ENCODE measurements at regions not wholly inside any gene's neighbourhood (a gene's known extent, or its start where the extent isn't known, plus 50 kb on each side); places are given as distances from the start of the nearest gene placed in this dataset.
"Not testable (repeated sequence)": the region's sequence is repeated elsewhere in the genome, so short reads cannot be mapped to it uniquely, and the experiment has no call there.

DNA sequence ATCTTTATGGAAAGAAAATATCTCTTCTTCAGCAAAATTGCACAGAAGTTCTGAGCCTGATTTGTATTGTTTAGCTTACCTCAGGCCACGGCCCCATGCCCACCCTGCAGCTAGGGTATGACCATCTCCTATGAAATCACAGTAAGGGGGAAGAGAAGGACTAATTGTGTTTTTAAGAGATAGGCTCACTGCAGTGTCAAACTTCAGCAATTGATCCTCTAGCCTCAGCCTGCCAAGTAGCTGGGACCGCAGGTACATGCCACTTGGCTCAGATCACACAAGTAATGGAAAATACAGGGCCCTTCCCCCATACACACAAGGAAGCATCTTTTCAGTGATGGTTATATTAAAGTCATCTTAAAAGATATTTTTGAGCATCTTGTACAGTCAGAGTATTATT lies 60.0 kb downstream of the DMAC1 start:
- H3K9me3 ChIP-seq (ENCODE audit: control insufficient read depth, insufficient read depth, low read depth, low read length), result no peaks in the 10 kb centered on the region
- H3K27me3 ChIP-seq (ENCODE audit: control insufficient read depth, insufficient read depth, low read length), result no peaks in the 10 kb centered on the region
- no peak overlapping the region for H3K4me3 ChIP-seq (ENCODE audit: low read depth, low read length)
- H3K4me1 ChIP-seq (ENCODE audit: control insufficient read depth, insufficient read depth, low read length), result no peaks in the 10 kb centered on the region
- no peak overlapping the region for H3K9ac ChIP-seq (ENCODE audit: low read length)
- no peak overlapping the region for H3K27ac ChIP-seq (ENCODE audit: low read depth, low read length)
- H3K36me3 ChIP-seq (ENCODE audit: control insufficient read depth, insufficient read depth, low read length), result no peaks in the 10 kb centered on the region

DNA sequence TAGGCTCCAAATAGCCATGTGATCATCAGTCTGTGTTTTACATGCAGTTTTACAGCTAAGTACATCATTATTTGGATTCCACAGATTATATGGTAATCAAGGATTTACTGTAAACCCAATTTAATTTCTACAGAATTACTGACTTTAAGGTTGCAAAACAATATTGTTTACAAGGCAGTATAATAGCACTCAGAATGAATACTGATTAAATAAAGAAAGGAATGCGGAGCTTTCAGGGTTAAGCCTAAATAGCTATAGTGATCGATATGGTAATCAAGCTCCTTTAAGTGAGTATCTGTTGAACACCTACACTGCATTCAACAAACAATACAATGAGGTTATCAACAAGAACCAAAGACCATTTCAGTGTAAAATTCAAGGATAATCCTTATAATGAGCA lies 64.3 kb downstream of the DMAC1 start:
- Histone ChIP-seq H3K27me3 (ENCODE audit: control insufficient read depth, insufficient read depth, low read length) (no peaks in the 10 kb centered on the region), H3K27ac (ENCODE audit: low read depth, low read length) (no peak overlapping the region), H3K4me3 (ENCODE audit: low read depth, low read length) (no peak overlapping the region), H3K36me3 (ENCODE audit: control insufficient read depth, insufficient read depth, low read length) (no peaks in the 10 kb centered on the region), H3K9ac (ENCODE audit: low read length) (no peak overlapping the region), H3K4me1 (ENCODE audit: control insufficient read depth, insufficient read depth, low read length) (no peaks in the 10 kb centered on the region), H3K9me3 (ENCODE audit: control insufficient read depth, insufficient read depth, low read depth, low read length) (no peaks in the 10 kb centered on the region)

DNA sequence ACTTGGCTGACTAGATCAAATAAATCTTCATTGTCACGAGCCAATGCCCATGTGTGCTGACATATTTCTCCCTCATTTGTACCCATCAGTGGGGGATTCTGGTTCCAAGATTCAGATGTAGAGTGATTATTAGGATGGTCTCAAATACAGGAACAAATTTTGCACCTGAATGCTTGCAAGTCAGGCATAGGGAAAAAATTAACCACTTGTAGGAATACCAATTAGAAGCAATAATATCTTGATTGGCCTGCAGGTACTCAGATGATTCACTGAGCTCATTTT lies 69.5 kb downstream of the DMAC1 start:
- no peaks in the 10 kb centered on the region for H3K36me3 ChIP-seq (ENCODE audit: control insufficient read depth, insufficient read depth, low read length)
- H3K27ac ChIP-seq (ENCODE audit: low read depth, low read length), result no peak overlapping the region
- no peak overlapping the region for H3K9ac ChIP-seq (ENCODE audit: low read length)
- no peaks in the 10 kb centered on the region for H3K4me1 ChIP-seq (ENCODE audit: control insufficient read depth, insufficient read depth, low read length)
- H3K27me3 ChIP-seq (ENCODE audit: control insufficient read depth, insufficient read depth, low read length), result no peaks in the 10 kb centered on the region
- H3K9me3 ChIP-seq (ENCODE audit: control insufficient read depth, insufficient read depth, low read depth, low read length), result no peaks in the 10 kb centered on the region
- no peak overlapping the region for H3K4me3 ChIP-seq (ENCODE audit: low read depth, low read length)

DNA sequence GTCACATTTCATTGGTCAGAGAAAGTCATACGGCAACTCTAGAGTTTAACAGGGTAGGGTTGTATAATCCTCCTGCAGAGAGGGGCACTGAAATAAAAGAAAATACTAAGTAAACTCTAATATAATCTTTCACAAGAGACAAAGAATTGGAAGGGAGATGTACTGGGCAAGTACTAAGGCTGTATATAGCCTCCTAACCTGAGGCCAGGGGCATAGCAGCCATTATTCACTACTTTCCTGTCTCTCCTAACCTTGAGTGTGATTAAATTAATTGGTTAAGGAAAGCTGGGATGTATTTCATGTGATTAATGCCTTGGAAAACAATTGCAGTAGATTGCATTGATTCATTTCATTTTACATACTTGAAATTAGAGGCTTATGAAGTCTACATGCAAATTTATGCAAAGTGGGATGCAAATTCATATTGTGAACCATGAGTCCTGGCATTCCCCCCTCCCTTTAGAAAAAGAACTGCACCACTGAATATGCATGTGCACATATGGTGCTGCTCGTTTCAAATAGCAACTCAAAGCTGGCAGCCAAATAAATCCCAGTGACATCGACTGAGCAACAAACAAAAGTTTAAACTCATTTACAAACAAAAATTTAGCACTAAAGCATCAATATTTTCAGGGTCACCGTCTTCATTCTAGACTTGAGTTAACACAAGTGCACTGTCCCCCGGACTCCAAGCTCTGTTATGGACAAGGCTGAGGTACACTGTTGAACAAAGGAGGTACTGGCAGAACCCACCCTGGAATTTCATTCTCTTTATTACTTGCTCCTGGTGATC lies 70.0 kb downstream of the DMAC1 start:
- Histone ChIP-seq H3K27ac (ENCODE audit: low read depth, low read length) (no peak overlapping the region), H3K4me1 (ENCODE audit: control insufficient read depth, insufficient read depth, low read length) (no peaks in the 10 kb centered on the region), H3K27me3 (ENCODE audit: control insufficient read depth, insufficient read depth, low read length) (no peaks in the 10 kb centered on the region), H3K36me3 (ENCODE audit: control insufficient read depth, insufficient read depth, low read length) (no peaks in the 10 kb centered on the region), H3K4me3 (ENCODE audit: low read depth, low read length) (no peak overlapping the region), H3K9ac (ENCODE audit: low read length) (no peak overlapping the region), H3K9me3 (ENCODE audit: control insufficient read depth, insufficient read depth, low read depth, low read length) (no peaks in the 10 kb centered on the region)

DNA sequence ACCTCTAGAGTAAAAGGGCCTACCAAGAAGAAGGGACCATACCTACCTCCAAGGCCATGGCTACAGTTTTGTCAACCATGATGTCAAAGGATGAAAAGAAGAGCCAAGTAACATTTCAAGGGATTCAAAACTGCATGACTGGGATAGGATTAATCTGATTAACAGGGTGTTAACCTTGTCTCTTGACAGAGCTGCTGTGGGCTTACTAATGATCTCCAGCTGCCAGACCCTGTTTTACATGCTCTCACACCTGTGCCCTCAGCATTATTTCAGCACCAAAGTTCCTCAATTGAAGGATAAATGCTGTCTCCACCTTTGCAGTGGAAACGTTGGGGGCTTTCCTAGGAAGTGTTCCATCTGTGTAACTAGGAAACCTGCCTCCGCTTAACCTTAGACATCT lies 78.3 kb downstream of the DMAC1 start:
- H3K4me1 ChIP-seq (ENCODE audit: control insufficient read depth, insufficient read depth, low read length), result no peaks in the 10 kb centered on the region
- H3K36me3 ChIP-seq (ENCODE audit: control insufficient read depth, insufficient read depth, low read length), result no peaks in the 10 kb centered on the region
- H3K27ac ChIP-seq (ENCODE audit: low read depth, low read length), result no peak overlapping the region
- H3K4me3 ChIP-seq (ENCODE audit: low read depth, low read length), result no peak overlapping the region
- no peaks in the 10 kb centered on the region for H3K27me3 ChIP-seq (ENCODE audit: control insufficient read depth, insufficient read depth, low read length)
- no peak overlapping the region for H3K9ac ChIP-seq (ENCODE audit: low read length)
- H3K9me3 ChIP-seq (ENCODE audit: control insufficient read depth, insufficient read depth, low read depth, low read length), result no peaks in the 10 kb centered on the region

DNA sequence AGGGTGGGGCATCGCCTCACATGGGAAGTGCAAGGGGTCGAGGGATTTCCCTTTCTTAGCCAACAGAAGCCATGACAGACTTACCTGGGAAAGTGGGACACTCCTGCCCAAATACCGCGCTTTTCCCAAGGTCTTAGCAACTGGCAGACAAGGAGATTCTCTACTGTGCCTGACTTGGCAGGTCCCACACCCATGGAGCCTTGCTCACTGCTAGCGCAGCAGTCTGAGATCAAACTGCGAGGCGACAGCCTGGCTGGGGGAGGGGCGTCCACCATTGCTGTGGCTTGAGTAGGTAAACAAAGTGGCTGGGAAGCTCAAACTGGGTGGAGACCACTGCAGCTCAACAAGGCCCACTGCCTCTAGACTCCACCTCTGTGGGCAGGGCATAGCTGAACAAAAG lies 86.5 kb downstream of the DMAC1 start:
- not testable (repeated sequence) for H3K4me3 ChIP-seq (ENCODE audit: low read depth, low read length); H3K9me3 ChIP-seq (ENCODE audit: control insufficient read depth, insufficient read depth, low read depth, low read length); H3K9ac ChIP-seq (ENCODE audit: low read length); H3K27me3 ChIP-seq (ENCODE audit: control insufficient read depth, insufficient read depth, low read length); H3K4me1 ChIP-seq (ENCODE audit: control insufficient read depth, insufficient read depth, low read length); H3K27ac ChIP-seq (ENCODE audit: low read depth, low read length); H3K36me3 ChIP-seq (ENCODE audit: control insufficient read depth, insufficient read depth, low read length)

DNA sequence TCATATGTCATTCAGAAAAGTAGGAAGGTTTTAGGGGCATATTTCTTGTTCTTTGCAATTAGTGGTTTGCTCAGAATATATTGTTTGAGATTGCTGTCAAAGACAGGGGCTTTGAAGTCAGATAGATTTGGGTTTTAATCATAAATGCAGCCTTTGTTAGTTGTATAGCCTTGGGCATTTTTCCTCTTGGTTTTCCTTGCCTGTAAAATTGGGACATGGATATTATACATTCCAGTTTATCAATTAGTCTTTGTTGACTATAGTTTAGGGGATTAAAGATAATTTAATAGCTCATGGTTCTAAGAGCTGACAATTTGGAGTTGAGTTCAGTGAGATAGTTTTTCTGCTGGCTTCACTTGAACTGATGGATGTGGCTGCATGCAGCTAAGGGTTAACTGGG lies 88.9 kb downstream of the DMAC1 start:
- Histone ChIP-seq H3K4me1 (ENCODE audit: control insufficient read depth, insufficient read depth, low read length) (no peaks in the 10 kb centered on the region), H3K4me3 (ENCODE audit: low read depth, low read length) (no peak overlapping the region), H3K27me3 (ENCODE audit: control insufficient read depth, insufficient read depth, low read length) (no peaks in the 10 kb centered on the region), H3K9me3 (ENCODE audit: control insufficient read depth, insufficient read depth, low read depth, low read length) (no peaks in the 10 kb centered on the region), H3K9ac (ENCODE audit: low read length) (no peak overlapping the region), H3K36me3 (ENCODE audit: control insufficient read depth, insufficient read depth, low read length) (no peaks in the 10 kb centered on the region), H3K27ac (ENCODE audit: low read depth, low read length) (no peak overlapping the region)

DNA sequence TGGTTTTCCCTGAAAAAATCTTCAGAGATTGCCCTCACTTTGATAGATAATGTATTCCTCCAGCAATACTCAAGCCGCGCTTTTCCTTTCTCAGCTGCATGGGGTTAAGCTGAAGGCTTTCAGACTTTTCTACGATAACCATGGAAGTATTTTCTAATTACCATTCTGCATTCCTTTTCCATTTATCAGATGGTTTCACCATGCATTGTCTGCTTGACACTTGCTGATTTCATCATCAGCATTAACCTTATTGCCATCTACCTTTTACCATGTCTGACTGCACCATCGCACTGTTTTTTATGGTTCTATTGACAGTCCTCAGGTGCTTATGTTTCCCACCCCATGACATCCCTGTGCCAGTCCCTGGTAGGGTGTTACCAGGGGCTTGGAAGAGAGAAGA lies 91.6 kb downstream of the DMAC1 start:
- Histone ChIP-seq H3K4me1 (ENCODE audit: control insufficient read depth, insufficient read depth, low read length) (no peaks in the 10 kb centered on the region), H3K9ac (ENCODE audit: low read length) (no peak overlapping the region), H3K9me3 (ENCODE audit: control insufficient read depth, insufficient read depth, low read depth, low read length) (no peaks in the 10 kb centered on the region), H3K27me3 (ENCODE audit: control insufficient read depth, insufficient read depth, low read length) (no peaks in the 10 kb centered on the region), H3K27ac (ENCODE audit: low read depth, low read length) (no peak overlapping the region), H3K36me3 (ENCODE audit: control insufficient read depth, insufficient read depth, low read length) (no peaks in the 10 kb centered on the region), H3K4me3 (ENCODE audit: low read depth, low read length) (no peak overlapping the region)

DNA sequence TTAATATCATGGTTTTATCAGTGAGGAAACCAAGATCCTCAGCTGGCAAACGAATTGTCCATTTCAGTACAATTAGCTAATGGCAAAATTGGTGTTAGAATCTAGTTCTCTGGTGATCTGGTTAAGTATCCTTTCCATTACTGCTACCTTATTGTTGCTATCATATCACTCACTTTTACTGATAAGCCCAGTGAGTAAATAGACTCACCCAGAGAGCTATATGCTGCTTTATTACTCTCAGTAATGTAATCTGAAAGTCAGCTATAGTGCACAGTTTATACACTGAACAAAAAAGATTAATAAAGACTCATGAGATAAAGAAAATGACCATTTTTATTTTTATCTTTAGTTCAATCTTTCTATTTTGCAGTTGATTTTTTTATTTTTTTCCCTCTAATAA lies 95.0 kb downstream of the DMAC1 start:
- Histone ChIP-seq H3K36me3 (ENCODE audit: control insufficient read depth, insufficient read depth, low read length) (no peaks in the 10 kb centered on the region), H3K27ac (ENCODE audit: low read depth, low read length) (no peak overlapping the region), H3K27me3 (ENCODE audit: control insufficient read depth, insufficient read depth, low read length) (no peaks in the 10 kb centered on the region), H3K4me1 (ENCODE audit: control insufficient read depth, insufficient read depth, low read length) (no peaks in the 10 kb centered on the region), H3K4me3 (ENCODE audit: low read depth, low read length) (no peak overlapping the region), H3K9ac (ENCODE audit: low read length) (no peak overlapping the region), H3K9me3 (ENCODE audit: control insufficient read depth, insufficient read depth, low read depth, low read length) (no peaks in the 10 kb centered on the region)

DNA sequence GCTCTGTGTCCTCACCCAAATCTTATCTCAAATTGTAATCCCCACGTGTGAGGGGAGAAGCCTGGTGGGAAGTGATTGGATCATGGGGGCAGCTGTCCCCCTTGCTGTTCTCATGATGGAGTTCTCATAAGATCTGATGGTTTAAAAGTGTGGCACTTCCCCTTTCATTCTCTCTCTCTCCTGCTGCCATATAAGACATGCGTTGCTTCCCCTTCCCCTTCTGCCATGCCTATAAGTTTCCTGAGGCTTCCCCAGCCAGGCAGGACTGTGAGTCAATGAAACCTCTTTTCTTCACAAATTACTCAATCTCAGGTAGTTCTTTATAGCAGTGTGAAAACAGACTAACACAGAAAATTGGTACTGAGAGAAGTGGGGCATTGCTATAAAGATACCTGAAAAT lies 107.7 kb downstream of the DMAC1 start:
- Histone ChIP-seq H3K36me3 (ENCODE audit: control insufficient read depth, insufficient read depth, low read length) (no peaks in the 10 kb centered on the region), H3K4me1 (ENCODE audit: control insufficient read depth, insufficient read depth, low read length) (no peaks in the 10 kb centered on the region; the same call in 1 of the 2 replicates), H3K27ac (ENCODE audit: low read depth, low read length) (no peak overlapping the region)

DNA sequence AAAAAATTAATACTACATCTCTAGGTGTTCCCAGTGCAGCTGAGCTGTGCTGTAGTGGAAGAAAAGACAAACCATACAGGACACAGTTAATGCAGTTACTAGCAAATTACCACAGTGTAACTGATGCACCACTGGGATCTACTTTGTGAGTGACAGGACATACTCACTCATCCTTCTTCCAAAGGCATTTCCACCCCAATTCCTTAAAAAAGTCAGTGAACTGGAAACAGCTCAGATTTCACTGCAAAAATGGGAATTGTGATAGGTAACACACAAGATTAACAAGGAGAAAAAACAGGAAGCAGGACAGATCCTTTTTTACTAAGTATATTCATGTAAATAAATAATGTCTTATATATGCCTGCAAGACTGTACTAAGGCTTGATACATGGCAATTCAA lies 109.6 kb downstream of the DMAC1 start:
- Histone ChIP-seq H3K36me3 (ENCODE audit: control insufficient read depth, insufficient read depth, low read length) (no peaks in the 10 kb centered on the region), H3K27me3 (ENCODE audit: control insufficient read depth, insufficient read depth, low read length) (no peaks in the 10 kb centered on the region), H3K4me3 (ENCODE audit: low read depth, low read length) (no peak overlapping the region), H3K4me1 (ENCODE audit: control insufficient read depth, insufficient read depth, low read length) (no peaks in the 10 kb centered on the region; the same call in 1 of the 2 replicates), H3K9ac (ENCODE audit: low read length) (no peak overlapping the region), H3K27ac (ENCODE audit: low read depth, low read length) (no peak overlapping the region), H3K9me3 (ENCODE audit: control insufficient read depth, insufficient read depth, low read depth, low read length) (no peaks in the 10 kb centered on the region)

More for the DNA sequence above, 107.7 kb downstream of the DMAC1 start:
- Histone ChIP-seq H3K9ac (ENCODE audit: low read length) (no peak overlapping the region), H3K27me3 (ENCODE audit: control insufficient read depth, insufficient read depth, low read length) (no peaks in the 10 kb centered on the region), H3K4me3 (ENCODE audit: low read depth, low read length) (no peak overlapping the region), H3K9me3 (ENCODE audit: control insufficient read depth, insufficient read depth, low read depth, low read length) (no peaks in the 10 kb centered on the region)

DNA sequence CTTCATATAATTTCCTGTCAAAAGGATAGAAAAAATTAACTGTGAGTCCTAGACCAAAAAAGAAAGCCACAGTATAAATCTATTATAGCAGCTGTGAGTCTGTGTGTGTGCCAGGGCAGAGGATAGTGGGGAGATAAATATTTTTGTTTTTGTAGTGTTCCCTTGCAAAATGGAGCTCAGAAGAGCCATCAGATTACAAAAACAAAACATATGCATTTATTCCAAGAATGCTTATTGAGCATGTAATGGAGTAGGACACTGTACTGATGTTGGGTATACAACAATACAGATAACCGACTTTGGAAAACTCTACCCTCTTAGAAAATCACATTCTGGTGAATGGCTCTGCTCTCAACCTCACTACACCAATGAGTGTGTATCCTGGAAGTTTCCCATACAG lies 111.0 kb downstream of the DMAC1 start:
- H3K27ac ChIP-seq (ENCODE audit: low read depth, low read length), result no peak overlapping the region
- H3K36me3 ChIP-seq (ENCODE audit: control insufficient read depth, insufficient read depth, low read length), result no peaks in the 10 kb centered on the region
- no peaks in the 10 kb centered on the region; the same call in 1 of the 2 replicates for H3K4me1 ChIP-seq (ENCODE audit: control insufficient read depth, insufficient read depth, low read length)
- H3K9me3 ChIP-seq (ENCODE audit: control insufficient read depth, insufficient read depth, low read depth, low read length), result no peaks in the 10 kb centered on the region
- no peaks in the 10 kb centered on the region for H3K27me3 ChIP-seq (ENCODE audit: control insufficient read depth, insufficient read depth, low read length)
- H3K9ac ChIP-seq (ENCODE audit: low read length), result no peak overlapping the region
- H3K4me3 ChIP-seq (ENCODE audit: low read depth, low read length), result no peak overlapping the region
